HG03095 (cell line): ENCODE measurements at regions not wholly inside any gene's neighbourhood (a gene's known extent, or its start where the extent isn't known, plus 50 kb on each side); places are given as distances from the start of the nearest gene placed in this dataset.

Experiments
- ATAC-seq: cut with Tn5 transposase; IDR thresholded peaks from one replicate; pipeline ENCODE4 v1.9.1; 2021; ENCODE audit warnings: moderate library complexity; ENCODE audit not compliant: unreplicated experiment

GRCh38 chr14:58833634-58834378, 196.0 kb downstream of the DACT1 start:
- ATAC-seq, result no peak

GRCh38 chr14:58836303-58836974, 198.7 kb downstream of the DACT1 start:
- no peak for ATAC-seq

- ATAC-seq, result no peak
Observed at GRCh38 chr14:58839233-58839632, 201.5 kb downstream of the DACT1 start.

GRCh38 chr14:58844544-58844943, 206.8 kb downstream of the DACT1 start:
- no peak for ATAC-seq

- no peak for ATAC-seq
Observed at GRCh38 chr14:58846682-58847465, 209.1 kb downstream of the DACT1 start.

GRCh38 chr14:58848365-58848764, 210.6 kb downstream of the DACT1 start:
- ATAC-seq, result no peak

GRCh38 chr14:58849601-58850000, 211.8 kb downstream of the DACT1 start:
- ATAC-seq, result no peak

GRCh38 chr14:58850011-58850410, 212.2 kb downstream of the DACT1 start:
- no peak for ATAC-seq

- no peak for ATAC-seq
Observed at GRCh38 chr14:58861586-58861985, 223.8 kb downstream of the DACT1 start.

- ATAC-seq, result no peak
Observed at GRCh38 chr14:58862416-58863160, 224.8 kb downstream of the DACT1 start.

GRCh38 chr14:58863661-58864345, 226.0 kb downstream of the DACT1 start:
- no peak for ATAC-seq

GRCh38 chr14:58864751-58865513, 227.2 kb downstream of the DACT1 start:
- ATAC-seq, result no peak

- no peak for ATAC-seq
Observed at GRCh38 chr14:58865514-58866281, 227.9 kb downstream of the DACT1 start.

GRCh38 chr14:58866391-58866790, 228.6 kb downstream of the DACT1 start:
- ATAC-seq, result no peak

GRCh38 chr14:58870961-58871360, 233.2 kb downstream of the DACT1 start:
- no peak for ATAC-seq

GRCh38 chr14:58871573-58871972, 233.8 kb downstream of the DACT1 start:
- no peak for ATAC-seq

GRCh38 chr14:58872061-58872460, 234.3 kb downstream of the DACT1 start:
- ATAC-seq, result no peak

GRCh38 chr14:58873228-58873953, 235.6 kb downstream of the DACT1 start:
- no peak for ATAC-seq
